GM21526 (cell line): ENCODE measurements at regions not wholly inside any gene's neighbourhood (a gene's known extent, or its start where the extent isn't known, plus 50 kb on each side); places are given as distances from the start of the nearest gene placed in this dataset.

Source experiments
- ATAC-seq: cut with Tn5 transposase; IDR thresholded peaks from one replicate; pipeline ENCODE4 v1.9.1; 2021; ENCODE audit warnings: moderate library complexity; ENCODE audit not compliant: unreplicated experiment, low FRiP score

DNA sequence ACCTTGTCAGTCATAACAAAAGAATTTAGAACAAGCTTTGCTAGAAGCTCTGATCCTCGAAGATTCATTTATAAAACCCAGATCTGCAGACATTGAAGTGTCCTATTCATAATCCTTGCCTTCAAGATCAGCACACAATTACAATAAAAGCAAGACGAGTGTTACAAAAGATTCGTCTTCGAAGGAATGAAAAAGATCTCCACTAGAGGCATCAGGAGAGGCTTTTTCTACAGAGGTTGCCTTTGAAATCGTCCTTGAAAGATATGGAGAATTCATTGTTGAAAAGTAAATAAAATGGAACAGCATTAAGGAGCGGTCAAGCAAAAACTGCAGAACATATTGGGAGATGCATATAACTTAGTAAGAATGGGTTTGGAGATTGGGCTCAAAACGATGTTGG is 146.4 kb downstream of the BMP4 start:
- ATAC-seq = no peak

DNA sequence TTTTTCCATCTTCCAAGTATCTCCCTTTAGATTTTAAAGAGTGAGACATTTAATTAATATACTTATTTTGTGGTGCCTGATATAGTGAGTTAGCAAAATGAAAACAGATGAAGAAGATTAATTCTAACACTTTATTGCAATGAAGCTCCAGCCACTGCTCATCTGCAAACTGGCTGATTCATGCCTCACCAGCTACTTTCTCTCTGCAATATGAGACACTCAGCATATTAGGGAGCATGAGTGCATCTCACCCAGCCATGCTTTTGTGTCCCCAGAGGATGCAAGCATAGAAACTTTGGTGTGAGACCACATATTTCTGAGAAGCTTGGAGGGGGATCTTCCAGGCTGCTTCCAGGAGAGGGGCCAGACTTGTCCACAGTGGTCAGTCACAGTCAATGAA is 148.6 kb downstream of the BMP4 start:
- no peak for ATAC-seq

DNA sequence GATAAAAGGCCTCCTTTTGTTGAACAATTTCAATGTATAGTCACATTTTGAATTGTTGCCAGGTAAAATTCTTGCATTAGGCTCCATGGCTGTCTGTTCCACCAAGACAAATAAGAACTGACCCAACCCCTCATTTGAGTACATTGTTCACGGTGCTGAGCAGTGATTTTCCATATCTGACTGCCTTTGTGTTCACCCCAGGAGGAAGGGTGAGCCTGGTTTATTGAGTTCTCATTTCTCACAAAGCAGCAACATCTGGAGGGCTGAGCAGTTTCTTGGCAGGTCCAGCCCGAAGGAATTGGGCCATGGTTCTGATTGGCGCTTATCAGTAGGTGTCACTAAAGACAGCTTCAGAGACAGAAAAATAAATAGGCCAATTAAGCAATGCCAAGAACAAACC is 149.1 kb downstream of the BMP4 start:
- ATAC-seq = no peak

DNA sequence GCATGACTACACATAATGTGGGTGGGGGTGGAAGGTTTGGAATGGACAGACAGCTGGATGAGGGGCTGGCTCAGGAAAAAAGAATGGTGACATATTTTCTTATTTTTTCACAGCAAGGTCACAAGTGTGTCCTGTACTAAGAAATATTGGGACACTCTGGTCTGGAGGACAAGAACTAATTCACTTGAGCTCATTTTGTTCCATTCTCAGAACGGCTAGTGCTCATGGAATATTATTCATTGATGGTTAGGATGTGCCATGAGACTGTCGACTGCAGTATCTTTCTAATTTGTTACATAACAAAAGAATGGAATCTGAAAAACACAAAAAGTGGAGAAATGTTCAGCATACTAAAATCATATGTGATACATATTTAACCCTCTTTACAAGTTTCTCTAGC is 149.5 kb downstream of the BMP4 start:
- no peak for ATAC-seq

DNA sequence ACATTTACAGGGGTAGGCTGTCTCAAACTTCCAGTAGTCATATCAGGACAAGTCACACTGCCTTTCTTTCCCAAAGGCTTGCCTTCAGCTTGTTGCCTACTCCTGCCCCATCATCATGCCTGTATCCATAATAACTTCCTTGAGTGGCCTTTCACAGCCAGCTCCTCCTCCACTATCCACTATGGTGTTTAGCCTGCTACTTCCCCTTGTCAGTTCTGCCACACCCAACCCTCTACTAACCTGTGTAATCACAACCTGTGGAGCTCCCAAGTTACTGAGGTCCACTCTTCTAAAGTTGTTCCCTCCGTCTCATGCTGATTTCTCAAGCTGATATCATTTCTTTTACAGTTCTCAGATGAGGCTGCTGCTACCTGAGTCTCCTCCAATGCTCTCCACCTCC is 159.9 kb downstream of the BMP4 start:
- no peak for ATAC-seq

DNA sequence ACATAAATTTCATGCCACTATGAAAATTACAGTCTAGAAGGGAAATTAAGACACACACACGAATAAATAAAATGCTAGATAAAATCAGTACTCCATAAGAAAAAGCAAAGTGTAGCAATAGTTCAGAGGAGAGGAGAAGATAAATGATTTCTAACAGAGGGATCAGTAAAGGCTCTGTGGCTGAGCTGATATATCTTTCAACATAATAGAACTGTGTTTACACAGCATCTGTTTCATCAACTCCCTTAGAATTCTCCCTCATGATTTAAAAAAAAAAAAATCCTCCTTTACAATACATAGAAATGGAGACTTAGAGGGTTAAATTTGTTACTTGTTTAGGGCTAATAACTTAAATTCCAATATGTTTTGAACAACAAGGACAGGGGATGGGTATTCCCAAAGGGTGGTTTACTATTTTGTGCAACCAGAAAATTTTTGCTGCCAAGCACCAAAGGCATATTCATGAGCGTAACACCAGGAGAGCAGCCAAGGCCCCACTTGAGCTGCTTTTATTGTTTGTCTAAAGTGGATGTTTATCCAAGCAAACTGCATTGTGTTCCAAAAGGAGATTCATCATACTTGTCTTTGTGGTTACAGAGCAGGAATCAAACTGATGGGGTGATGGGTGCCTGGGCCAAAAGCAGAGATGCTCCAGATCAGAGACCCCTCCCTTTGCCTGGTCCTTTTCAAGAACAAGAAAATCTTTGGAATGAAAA is 162.7 kb downstream of the BMP4 start:
- ATAC-seq = no peak

DNA sequence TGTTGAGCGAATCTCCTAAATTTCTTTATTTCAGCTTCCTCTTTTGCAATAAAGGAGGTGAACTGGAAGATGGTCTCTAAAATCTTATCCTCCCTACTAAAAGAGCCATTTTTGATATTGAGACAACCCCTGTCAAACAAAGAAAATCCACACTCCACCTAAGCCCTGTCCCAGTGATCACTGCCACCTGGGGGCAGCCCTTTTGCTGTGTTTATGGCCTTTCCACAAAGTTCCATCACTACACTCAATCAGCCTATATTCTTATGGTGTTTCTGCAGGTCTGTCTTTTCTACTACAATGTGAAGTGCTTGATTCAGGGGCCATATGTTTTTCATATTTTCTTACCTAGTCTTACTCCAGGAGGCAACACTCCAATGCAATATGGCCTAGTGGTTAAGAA is 163.7 kb downstream of the BMP4 start:
- no peak for ATAC-seq

DNA sequence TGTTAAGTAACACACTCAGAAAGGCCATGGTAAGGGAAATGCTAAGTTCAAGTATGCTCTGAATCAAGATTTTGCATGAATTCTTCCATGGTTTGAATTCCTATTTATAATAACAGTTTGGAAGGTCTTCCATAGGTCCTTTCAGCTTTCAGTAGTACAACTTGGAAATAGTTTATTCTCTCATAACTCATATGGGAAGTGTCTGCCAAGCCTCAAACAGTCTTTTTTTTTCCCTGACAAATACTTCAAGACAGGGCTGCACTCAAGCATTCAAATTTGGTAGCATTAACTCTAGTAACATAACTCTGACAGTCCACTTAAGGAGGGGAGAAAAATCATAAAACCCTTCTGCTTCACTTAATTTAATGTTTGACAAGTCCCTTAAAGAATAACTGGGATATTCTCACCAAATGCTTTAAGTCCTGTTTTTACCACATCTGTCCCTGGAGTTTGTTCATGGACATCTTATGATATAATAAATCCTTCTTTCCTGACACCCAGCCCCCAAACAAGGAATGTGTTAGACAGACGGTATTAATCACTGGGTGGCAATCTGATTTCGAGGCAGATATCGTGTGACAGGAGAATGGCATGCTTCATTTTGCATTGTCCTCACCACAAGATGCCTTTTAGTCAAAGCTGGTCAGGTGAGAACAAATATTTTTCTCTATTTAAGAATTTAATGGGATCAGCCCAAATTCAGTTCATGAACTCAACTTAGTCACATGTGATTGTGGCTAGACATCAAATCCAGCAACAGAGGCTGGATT is 165.7 kb downstream of the BMP4 start:
- no peak for ATAC-seq

DNA sequence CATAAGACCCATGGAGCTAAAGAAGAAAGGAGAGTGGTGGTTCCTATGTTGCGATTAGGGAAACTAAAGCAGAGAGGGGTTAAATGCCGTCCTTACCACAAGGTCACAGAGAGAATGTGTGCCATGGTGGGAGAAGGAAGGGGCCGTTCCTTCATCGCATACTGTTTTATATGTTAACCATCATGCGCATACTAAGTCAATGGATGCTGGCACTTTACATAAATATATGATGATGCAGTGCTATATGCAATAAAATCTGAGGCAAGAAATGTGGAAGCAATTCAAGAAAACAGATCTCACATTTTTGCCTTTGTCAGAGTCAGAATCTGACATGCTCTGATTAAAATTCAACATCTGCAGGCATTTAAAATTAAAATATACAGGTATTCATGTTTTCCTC is 168.1 kb downstream of the BMP4 start:
- ATAC-seq = no peak

DNA sequence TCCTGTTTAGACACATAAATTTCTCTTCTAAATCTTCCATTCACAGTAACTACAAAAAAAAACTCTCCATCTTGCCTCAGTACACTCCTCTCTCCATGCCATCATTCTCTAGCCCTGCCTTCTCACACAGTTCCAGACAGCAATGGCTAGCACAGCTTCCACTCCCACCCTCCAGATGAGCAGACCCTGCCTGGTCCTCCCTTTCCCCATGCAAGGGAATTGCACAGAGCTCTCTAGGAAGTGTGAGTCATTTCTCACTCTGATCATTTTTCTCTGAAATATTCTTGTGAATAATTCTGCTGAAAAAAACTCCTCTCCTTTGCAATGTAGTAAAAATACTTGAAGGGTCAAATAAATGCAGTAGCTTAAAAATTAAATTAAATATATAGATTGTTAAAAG is 170.6 kb downstream of the BMP4 start:
- ATAC-seq = no peak

DNA sequence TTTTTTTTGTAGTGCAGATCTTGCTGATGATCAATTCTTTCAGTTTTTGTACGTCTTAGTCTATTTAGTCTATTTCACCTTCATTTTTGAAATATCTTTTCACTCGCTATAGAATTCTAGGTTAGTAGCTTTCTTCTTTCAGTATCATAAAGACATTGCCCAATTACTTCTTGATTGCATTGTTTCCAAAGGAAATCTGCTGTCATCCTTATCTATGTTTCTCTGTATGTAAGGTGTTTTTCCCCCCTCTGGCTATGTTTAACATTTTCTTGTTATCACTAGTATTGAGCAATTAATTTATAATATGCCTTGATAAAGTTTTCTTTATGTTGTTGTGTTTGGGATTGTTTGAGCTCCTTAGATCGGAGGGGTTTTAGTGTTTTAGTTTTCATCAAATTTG is 171.9 kb downstream of the BMP4 start:
- ATAC-seq = no peak

DNA sequence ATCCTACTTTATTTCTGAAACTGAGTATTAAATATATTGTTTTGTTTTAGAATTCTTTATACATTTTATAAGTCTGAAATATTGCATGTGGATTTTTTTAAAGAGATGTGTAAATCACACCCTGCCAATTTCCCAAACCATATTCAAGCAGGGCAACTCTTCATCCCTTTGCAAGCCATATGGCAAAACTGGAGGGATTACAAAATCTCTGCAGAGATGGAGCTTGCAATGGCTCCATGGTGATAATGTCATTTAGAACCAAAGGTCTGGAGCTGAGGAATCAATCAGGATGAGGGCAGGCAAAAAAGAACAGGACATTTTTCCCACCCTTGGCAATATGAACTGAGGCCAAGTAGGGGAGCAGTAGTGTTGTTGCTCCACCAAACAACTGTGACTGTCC is 173.4 kb downstream of the BMP4 start:
- ATAC-seq = no peak

DNA sequence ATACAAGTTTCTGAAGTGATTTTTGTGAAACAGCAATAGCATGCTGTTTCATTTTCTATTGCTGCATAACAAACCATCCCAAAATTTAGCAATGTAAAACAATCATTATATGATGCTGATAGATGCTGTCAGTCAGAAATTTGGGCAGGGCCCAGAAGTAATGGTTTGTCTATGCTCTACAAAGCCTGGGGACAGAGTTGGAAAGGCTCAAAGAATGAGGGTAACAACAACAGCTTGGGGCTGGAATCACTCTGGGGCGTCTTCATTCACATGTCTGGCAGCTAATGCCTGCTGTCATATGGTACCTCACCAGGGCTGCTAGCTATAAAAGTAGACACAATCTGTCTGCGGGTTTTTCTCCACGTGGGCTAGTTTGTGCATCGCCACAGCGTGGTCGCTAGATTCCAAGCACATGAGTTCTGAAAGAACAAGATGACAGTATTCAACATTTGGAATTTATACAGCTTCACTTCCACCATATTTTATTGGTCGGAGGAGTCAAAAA is 176.5 kb downstream of the BMP4 start:
- ATAC-seq = no peak

DNA sequence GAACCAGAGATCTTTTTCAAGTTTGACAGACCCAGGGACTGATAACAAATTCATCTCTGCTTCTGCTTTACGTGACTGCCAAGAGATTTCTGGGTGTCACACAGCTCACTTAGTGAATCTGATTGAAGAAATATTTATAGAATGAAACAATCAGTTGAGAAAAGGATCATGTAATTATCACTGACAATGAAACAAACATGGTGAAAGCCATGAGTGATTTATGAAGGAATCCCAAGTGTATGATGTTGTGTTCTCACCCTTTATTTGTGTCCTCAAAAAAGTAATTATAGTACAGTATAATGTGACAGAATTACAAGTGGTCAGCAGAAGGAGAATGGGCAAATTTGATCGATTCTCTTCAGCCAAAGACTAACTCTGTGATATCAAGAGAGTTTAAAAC is 177.3 kb downstream of the BMP4 start:
- no peak for ATAC-seq

DNA sequence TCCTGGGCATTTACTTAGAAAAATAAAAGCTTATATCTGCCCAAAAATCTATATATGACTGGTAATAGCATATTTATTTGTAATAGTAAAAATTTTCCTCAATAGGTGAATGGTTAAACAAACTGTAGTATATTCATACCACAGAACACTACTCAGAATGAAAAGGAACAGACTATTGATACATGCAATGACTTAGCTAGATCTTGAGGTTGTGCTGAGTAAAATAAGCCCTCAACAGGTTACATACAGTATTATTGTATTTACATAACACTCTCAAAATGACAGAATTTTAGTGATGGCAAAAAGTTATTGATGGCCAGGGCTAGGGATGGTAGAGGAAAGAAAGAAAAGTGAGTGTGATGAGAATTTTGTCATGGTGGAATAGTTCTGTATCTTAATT is 178.4 kb downstream of the BMP4 start:
- no peak for ATAC-seq

DNA sequence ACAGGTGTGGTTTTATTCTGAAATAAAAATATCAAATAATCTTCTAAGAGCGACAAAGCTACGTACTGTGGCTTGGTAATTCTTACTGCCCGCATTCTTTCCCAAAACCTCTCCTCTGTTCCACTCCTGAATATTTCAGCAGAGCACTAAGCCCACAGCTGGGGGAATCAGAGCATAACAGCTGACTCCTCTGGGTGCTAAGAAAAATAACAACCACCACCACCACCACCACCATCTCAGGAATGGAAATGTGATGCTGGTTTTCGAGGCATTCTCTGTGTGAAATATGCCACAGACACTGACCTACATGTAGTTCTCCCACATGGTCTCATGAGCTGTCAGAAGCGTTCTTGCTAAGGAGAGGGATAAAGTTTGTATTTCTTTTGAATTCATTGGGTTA is 183.7 kb downstream of the BMP4 start:
- no peak for ATAC-seq

DNA sequence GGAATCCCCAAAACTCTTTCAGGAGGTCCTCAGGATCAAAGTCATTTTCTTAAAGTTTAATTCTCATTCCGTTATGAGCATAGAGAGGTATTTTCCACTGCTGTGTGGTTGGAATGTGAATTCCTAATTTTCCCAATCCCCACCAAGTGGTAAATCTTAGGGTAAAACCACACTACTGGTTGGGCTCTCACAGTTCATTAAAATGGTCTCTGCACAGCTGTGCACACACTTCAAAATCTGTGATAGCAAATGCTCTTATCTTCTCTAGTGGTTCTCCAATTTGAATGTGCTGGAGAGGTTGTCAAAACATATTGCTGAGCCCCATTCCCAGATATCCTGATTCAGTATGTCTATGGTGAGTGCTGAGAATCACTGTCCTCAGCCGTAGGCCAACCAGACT is 189.1 kb downstream of the BMP4 start:
- ATAC-seq = no peak

DNA sequence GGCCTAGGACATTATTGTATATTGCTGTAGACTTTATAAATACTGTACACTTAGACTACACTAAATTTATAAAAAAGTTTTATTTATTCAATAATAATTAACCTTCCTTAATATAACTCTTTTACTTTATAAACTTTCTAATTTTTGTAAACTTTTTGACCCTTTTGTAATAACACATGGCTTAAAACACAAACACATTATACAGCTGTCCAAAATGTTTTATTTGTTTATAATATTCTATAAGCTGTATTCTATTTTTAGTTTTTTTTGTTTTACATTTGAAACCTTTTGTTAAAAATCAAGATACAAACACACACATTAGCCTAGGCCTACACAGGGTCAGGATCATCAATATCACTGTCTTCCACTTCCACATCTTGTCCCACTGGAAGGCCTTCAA is 190.0 kb downstream of the BMP4 start:
- no peak for ATAC-seq

DNA sequence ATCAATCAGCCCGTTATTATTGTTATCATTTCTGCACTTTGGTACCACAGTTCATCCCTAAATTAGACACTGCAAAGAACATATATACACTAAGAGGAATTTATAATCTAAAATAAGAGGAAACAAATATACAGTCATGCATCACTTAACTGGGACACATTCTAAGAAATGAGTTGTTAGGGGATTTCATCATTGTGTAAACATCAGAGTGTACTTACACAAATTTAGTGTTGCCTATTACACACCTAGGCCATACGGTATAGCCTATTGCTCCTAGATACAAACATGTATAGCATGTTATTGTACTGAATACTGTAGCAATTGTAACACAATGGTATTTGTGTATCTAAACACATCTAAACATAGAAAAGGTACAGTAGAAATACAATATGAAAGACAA is 190.5 kb downstream of the BMP4 start:
- ATAC-seq = no peak

DNA sequence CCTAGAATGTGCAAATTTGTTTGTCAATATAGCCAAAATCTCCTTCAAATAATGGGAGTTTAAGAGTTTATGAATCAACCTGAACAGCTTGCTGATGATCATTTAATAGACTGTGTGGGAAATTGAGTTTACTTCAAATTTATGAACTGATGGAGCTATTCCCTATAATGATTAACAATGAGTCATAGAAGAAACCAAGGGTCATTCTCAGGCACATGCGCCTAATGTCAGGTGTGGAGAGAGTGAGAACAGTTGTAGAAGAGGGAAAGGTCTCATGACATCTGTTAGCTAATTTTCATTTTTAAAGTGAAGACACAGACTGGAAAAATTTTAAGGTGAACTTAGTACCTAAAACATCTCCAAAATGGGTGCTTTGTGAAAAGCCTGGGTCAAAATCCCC is 191.8 kb downstream of the BMP4 start:
- no peak for ATAC-seq

DNA sequence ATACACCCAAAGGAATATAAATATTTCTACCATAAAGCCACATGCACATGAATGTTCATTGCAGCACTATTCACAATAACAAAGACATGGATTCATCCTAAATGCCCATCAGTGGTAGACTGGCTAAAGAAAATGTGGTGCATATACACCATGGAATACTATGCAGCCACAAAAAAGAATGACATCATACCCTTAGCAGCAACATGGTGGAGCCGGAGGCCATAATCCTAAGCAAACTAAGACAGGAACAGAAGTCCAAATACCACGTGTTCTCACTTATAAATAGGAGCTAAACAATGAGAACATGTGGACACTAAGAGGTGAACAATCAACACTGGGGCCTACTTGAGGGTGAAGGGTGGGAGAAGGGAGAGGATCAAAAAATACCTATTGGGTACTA is 198.5 kb downstream of the BMP4 start:
- ATAC-seq = no peak

DNA sequence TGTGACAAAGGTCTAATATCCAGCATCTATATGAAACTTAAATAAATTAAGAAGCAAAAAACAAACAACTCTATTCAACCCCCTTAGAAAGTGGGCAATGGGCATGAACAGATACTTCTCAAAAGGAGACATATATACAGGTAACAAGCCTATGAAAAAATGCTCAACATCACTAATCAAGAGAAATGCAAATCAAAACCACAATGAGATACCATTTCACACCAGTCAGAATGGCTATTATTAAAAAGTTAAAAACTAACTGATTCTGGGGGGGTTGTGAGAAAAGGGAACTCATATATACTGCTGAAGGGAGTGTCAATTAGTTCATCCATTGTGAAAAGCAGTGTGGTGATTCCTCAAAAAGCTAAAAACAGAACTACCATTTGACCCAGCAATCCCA is 198.9 kb downstream of the BMP4 start:
- no peak for ATAC-seq
